HAP-1 (cell line): ENCODE measurements at regions not wholly inside any gene's neighbourhood (a gene's known extent, or its start where the extent isn't known, plus 50 kb on each side); places are given as distances from the start of the nearest gene placed in this dataset.
A peak's percentile ranks its signal among the peaks of the same experiment; 100 is the strongest.
"Not testable (repeated sequence)": the region's sequence is repeated elsewhere in the genome, so short reads cannot be mapped to it uniquely, and the experiment has no call there.

ENCODE experiments used
- DNase-seq, 2 experiments: peaks; one replicate each; pipeline ENCODE4 v3.0.0-alpha.2; 2016 to 2020; ENCODE audit warnings: low spot score in 2 of 2
- H3K27me3 ChIP-seq: fragments of 250-450 bp; sonication (Bioruptor Pico); 2 replicates; pipeline ENCODE4 v1.5.1; 2020; ENCODE audit warnings: low read depth, mild to moderate bottlenecking, moderate library complexity
- H3K36me3 ChIP-seq: fragments of 250-450 bp; sonication (Bioruptor Pico); replicated peaks from 2 replicates; pipeline ENCODE4 v1.5.1; 2020; ENCODE audit warnings: mild to moderate bottlenecking
- H3K4me1 ChIP-seq: fragments of 250-450 bp; sonication (Bioruptor Pico); 2 replicates; pipeline ENCODE4 v1.5.1; 2020; ENCODE audit warnings: mild to moderate bottlenecking
- H3K4me3 ChIP-seq: fragments of 250-450 bp; sonication (Bioruptor Pico); 2 replicates; pipeline ENCODE4 v1.5.1; 2020; ENCODE audit warnings: mild to moderate bottlenecking, moderate library complexity
- H3K9me3 ChIP-seq: fragments of 250-450 bp; sonication (Bioruptor Pico); 2 replicates; pipeline ENCODE4 v1.5.1; 2020; ENCODE audit warnings: mild to moderate bottlenecking, moderate library complexity
- in situ Hi-C: fragments of 300-500 bp; cut with MboI; formaldehyde crosslinking; loops from 3 replicates; pipeline ENCODE4 v1.14.3; 2020; ENCODE audit warnings: low sequenced_read_pairs, inconsistent platforms, mixed read lengths

- DNase-seq: no peak
- Histone ChIP-seq H3K4me3 (no peak overlapping the region), H3K27me3 (no peaks in the 10 kb centered on the region), H3K9me3 (no peaks in the 10 kb centered on the region), H3K4me1 (no peaks in the 10 kb centered on the region), H3K36me3 (no peaks in the 10 kb centered on the region)
- in situ Hi-C loops: no loop called here
Observed at GRCh38 chr6:23842760-23843159, 283.3 kb upstream of the NRSN1 start.

- H3K4me1 ChIP-seq: no peaks in the 10 kb centered on the region
- no peaks in the 10 kb centered on the region; the same call in 1 of the 2 replicates for H3K27me3 ChIP-seq
- DNase-seq: no peak
- H3K9me3 ChIP-seq: no peaks in the 10 kb centered on the region
- no peaks in the 10 kb centered on the region for H3K36me3 ChIP-seq
- H3K4me3 ChIP-seq: no peak overlapping the region
- in situ Hi-C loops: no loop called here
Observed at GRCh38 chr6:23851522-23851921, 274.5 kb upstream of the NRSN1 start.

- H3K36me3 ChIP-seq, H3K27me3 ChIP-seq, DNase-seq, H3K4me1 ChIP-seq, H3K9me3 ChIP-seq, H3K4me3 ChIP-seq, in situ Hi-C loops: not testable (repeated sequence)
Observed at GRCh38 chr6:23853566-23854133, 272.4 kb upstream of the NRSN1 start.

- DNase-seq, H3K27me3 ChIP-seq, H3K4me1 ChIP-seq, H3K9me3 ChIP-seq, in situ Hi-C loops, H3K36me3 ChIP-seq, H3K4me3 ChIP-seq: not testable (repeated sequence)
Observed at GRCh38 chr6:23854154-23854553, 271.9 kb upstream of the NRSN1 start.

- Histone ChIP-seq H3K9me3 (no peaks in the 10 kb centered on the region), H3K4me3 (no peak overlapping the region), H3K36me3 (no peaks in the 10 kb centered on the region), H3K27me3 (no peaks in the 10 kb centered on the region; the same call in 1 of the 2 replicates), H3K4me1 (no peaks in the 10 kb centered on the region)
- in situ Hi-C loops: no loop called here
- DNase-seq: no peak
Observed at GRCh38 chr6:23855497-23856116, 270.4 kb upstream of the NRSN1 start.

- no peak for DNase-seq
- H3K4me3 ChIP-seq: no peak overlapping the region
- H3K4me1 ChIP-seq: no peaks in the 10 kb centered on the region
- H3K27me3 ChIP-seq: no peaks in the 10 kb centered on the region
- no peaks in the 10 kb centered on the region for H3K9me3 ChIP-seq
- H3K36me3 ChIP-seq: no peaks in the 10 kb centered on the region
- in situ Hi-C loops: no loop called here
Observed at GRCh38 chr6:23870496-23870895, 255.5 kb upstream of the NRSN1 start.

- Histone ChIP-seq H3K4me1 (no peaks in the 10 kb centered on the region), H3K9me3 (no peaks in the 10 kb centered on the region), H3K36me3 (no peaks in the 10 kb centered on the region), H3K27me3 (no peaks in the 10 kb centered on the region), H3K4me3 (no peak overlapping the region)
- no peak for DNase-seq
- in situ Hi-C loops: no loop called here
Observed at GRCh38 chr6:23873161-23873560, 252.9 kb upstream of the NRSN1 start.

GRCh38 chr6:23875006-23875405, 251.0 kb upstream of the NRSN1 start:
- Histone ChIP-seq H3K9me3 (no peaks in the 10 kb centered on the region), H3K27me3 (no peaks in the 10 kb centered on the region), H3K4me1 (no peaks in the 10 kb centered on the region), H3K36me3 (no peaks in the 10 kb centered on the region), H3K4me3 (no peak overlapping the region)
- in situ Hi-C loops: no loop called here
- DNase-seq: no peak

- H3K4me1 ChIP-seq: no peaks in the 10 kb centered on the region
- no peak for DNase-seq
- in situ Hi-C loops: no loop called here
Observed at GRCh38 chr6:23879816-23880215, 246.2 kb upstream of the NRSN1 start.

GRCh38 chr6:23890543-23891227, 235.3 kb upstream of the NRSN1 start:
- no peaks in the 10 kb centered on the region for H3K4me1 ChIP-seq
- H3K4me3 ChIP-seq: no peak overlapping the region
- in situ Hi-C loops: no loop called here
- no peaks in the 10 kb centered on the region for H3K36me3 ChIP-seq
- H3K27me3 ChIP-seq: no peaks in the 10 kb centered on the region
- H3K9me3 ChIP-seq: no peaks in the 10 kb centered on the region
- no peak for DNase-seq

More at GRCh38 chr6:23879816-23880215, 246.2 kb upstream of the NRSN1 start:
- no peak overlapping the region for H3K4me3 ChIP-seq
- no peaks in the 10 kb centered on the region for H3K9me3 ChIP-seq
- peaks cover 3% of the 10 kb centered on the region; the same call in 1 of the 2 replicates for H3K27me3 ChIP-seq
- H3K36me3 ChIP-seq: no peaks in the 10 kb centered on the region

GRCh38 chr6:23905133-23905815, 220.7 kb upstream of the NRSN1 start:
- peaks cover 2% of the 10 kb centered on the region; the same call in 1 of the 2 replicates for H3K4me1 ChIP-seq
- no peak overlapping the region for H3K4me3 ChIP-seq
- no peaks in the 10 kb centered on the region for H3K9me3 ChIP-seq
- peak in 1 of 2 experiments; percentile 68 for DNase-seq
- in situ Hi-C loops: no loop called here
- no peaks in the 10 kb centered on the region for H3K27me3 ChIP-seq
- H3K36me3 ChIP-seq: no peaks in the 10 kb centered on the region

- Histone ChIP-seq H3K27me3 (no peaks in the 10 kb centered on the region), H3K36me3 (no peaks in the 10 kb centered on the region), H3K9me3 (no peaks in the 10 kb centered on the region), H3K4me3 (no peak overlapping the region), H3K4me1 (no peaks in the 10 kb centered on the region)
- in situ Hi-C loops: no loop called here
- no peak for DNase-seq
Observed at GRCh38 chr6:23910420-23910819, 215.6 kb upstream of the NRSN1 start.

- Histone ChIP-seq H3K4me3 (no peak overlapping the region), H3K4me1 (no peaks in the 10 kb centered on the region), H3K36me3 (no peaks in the 10 kb centered on the region), H3K9me3 (no peaks in the 10 kb centered on the region), H3K27me3 (no peaks in the 10 kb centered on the region)
- in situ Hi-C loops: no loop called here
- DNase-seq: no peak
Observed at GRCh38 chr6:23927935-23928334, 198.1 kb upstream of the NRSN1 start.

- Histone ChIP-seq H3K36me3 (no peaks in the 10 kb centered on the region), H3K27me3 (no peaks in the 10 kb centered on the region), H3K4me3 (no peak overlapping the region), H3K9me3 (no peaks in the 10 kb centered on the region), H3K4me1 (no peaks in the 10 kb centered on the region)
- no peak for DNase-seq
- in situ Hi-C loops: no loop called here
Observed at GRCh38 chr6:23929201-23929600, 196.8 kb upstream of the NRSN1 start.
